AG08396 (cell line): ENCODE measurements at regions not wholly inside any gene's neighbourhood (a gene's known extent, or its start where the extent isn't known, plus 50 kb on each side); places are given as distances from the start of the nearest gene placed in this dataset.
"Not testable (repeated sequence)": the region's sequence is repeated elsewhere in the genome, so short reads cannot be mapped to it uniquely, and the experiment has no call there.

Experiments used
- DNase-seq: peaks from one replicate; pipeline ENCODE4 v3.0.0; 2012; ENCODE audit warnings: low spot score, mixed read lengths

DNA sequence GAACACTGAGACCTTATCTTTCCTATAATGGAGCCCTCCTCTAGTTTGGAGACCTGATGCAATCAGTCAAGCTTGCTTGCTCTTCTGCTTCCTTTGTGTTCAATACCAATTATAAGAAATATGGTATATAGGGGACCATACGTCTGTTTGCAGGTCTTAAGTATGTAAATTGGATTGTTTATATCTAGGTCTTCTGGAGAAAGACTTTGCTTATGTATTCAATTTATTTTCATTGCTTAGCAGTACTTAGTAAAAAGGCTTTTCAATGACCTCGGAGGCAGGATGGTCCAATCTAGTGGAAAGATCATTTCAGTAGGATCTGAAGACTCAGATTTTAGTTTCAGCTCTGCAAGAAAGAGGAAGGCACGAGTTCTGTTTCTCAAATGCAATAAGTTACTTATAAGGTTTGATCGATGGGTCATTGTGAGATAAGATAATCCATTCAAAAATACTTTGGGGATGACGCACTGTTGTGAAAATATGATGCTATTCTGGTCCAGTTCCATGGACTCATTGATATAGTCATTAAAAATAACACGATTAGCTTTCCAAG lies 571.6 kb downstream of the SH2D4B start:
- no peak for DNase-seq

DNA sequence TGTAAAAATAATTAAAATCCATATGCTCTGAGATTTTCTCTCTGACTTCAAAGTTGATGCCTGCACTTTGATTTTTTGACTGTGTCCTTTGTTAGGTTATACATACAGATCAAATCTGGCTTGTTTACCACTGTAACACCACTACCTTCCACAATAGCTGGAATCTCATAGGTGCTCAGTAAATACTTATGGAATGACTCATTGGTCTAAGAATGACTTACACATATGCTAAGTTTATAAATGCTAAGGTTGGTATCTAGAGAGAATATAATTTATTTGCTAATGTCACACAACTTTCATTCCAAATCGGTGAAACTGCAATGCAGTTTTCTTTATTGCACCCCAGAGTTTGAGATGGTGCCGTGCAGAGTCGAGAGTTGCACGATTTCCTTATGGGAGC lies 578.5 kb downstream of the SH2D4B start:
- DNase-seq = no peak

DNA sequence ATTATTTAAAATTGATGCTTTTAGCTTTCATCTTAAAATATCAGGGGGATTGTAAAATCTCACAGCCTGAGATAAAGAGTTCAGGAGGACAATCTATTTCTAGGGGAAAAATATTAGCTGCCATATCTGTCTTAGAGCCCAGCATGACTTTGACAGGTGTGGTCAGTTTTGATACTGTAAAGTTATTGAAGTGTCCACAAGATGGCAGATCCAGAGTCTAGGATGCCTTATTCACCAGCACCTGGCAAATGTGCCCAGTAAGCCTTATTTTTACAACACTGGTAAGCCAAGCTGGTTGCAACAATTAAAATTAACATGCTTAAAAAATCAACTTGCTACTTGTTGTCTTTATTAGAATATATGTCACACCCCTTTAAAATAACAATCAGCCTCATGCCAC lies 579.3 kb downstream of the SH2D4B start:
- no peak for DNase-seq

DNA sequence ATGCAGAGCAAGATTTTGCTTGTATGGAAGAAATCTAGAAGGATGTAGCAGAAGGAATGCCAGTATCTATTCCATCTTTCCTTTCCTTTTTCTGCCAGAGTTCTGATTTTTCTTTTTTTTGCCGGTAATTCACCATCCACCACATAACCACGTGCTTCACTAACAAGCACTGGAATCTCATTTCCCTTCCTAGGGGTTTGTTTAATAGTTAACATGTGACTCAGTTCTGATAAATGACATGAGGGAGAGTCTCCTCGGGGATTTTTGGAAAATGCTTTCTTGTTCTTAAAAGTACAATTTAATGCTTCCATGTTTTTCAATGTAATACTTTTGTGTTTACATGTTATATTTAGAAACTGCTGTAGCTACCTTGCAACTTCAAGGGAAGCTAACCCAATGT lies 590.2 kb downstream of the SH2D4B start:
- DNase-seq = no peak

DNA sequence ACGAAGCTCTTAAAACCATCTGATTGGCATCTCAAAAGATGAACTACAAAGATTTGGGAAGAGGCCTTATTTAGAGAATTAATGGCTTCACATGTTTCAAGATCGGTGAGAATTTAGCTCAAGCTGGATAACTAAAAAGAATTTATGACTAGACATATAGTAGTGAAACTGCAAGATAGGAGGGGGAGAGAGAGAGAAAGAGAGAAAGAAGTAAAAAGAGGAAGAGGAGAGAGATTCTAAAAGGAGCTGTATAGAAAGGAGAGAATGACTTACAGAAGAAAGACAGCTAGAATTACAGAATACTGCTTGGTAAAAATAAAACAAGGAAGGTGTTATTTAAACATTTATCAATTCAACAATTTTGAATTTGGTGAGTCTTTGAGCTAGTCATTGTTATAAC lies 592.3 kb downstream of the SH2D4B start:
- no peak for DNase-seq

DNA sequence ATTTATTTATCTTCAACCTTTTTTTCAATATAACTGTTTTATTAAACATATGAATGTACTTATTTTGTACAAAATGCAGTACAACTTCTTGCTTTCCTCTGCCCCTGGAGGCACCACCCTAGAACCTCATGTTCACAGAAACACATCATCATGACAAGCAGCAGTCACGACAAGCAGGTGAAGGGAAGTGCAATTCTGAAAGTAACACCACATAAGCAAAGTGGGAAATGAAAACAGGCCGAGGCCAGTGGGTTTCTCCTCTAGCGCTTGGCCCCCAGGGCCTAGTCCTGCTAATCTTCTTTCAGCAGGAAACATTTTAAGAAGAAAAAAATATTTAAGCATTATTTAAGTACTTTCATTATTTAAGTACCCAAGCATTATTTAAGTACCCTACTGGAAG lies 598.1 kb downstream of the SH2D4B start:
- DNase-seq = no peak

DNA sequence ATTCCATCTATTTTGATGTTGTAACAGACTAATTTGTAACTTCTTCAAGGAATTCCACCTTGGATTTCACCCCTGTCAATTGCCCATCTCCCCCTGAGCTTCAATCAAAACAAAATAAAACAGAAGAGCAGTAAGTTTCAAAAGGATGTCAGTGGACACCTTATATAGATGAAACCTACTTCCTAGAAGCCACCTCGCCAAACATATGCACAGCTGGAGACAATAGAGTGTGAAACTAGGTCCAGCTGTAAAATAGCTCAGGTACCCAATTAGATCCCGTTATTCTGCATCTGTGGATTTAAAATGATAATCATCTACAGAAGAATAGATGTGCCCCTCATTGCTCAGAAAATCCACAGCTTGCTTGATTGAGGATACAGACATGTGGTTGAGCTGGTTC lies 598.6 kb downstream of the SH2D4B start:
- no peak for DNase-seq

DNA sequence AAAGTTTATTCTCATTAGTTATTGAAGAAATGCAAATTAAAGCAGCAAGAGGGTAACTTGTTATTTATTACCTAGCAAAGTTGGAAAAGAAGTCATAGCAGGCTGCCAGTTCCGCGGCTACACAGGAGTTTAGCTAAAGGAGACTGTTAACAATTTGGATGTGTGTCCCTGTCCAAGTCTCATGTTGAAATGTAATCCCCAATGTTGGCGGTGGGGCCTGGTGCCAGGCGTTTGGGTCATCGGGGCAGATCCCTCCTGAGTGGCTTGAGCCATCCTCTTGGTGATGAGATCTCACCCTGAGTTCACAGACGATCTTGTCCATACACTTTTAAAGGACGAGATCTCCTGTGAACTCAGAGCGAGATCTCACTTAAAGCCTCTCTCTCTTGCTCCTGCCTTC lies 608.3 kb downstream of the SH2D4B start:
- DNase-seq = no peak

DNA sequence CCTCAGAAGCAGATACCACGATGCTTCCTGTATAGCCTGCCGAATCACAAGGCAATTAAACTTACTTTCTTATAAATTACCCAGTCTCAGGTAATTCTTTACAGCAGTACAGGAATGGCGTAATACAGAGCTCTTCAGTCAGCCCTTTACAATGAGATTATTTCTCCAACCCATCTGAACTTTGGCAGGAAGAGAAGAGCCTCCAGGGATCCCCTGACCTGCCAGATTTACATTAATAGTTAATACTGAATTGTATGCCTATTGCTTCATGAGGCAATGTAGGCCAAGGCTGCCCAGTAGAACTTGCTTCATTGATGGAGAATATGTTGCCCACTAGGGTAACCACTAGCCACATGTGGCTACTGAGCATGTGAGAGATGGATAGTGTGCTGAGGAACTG lies 608.7 kb downstream of the SH2D4B start:
- no peak for DNase-seq

DNA sequence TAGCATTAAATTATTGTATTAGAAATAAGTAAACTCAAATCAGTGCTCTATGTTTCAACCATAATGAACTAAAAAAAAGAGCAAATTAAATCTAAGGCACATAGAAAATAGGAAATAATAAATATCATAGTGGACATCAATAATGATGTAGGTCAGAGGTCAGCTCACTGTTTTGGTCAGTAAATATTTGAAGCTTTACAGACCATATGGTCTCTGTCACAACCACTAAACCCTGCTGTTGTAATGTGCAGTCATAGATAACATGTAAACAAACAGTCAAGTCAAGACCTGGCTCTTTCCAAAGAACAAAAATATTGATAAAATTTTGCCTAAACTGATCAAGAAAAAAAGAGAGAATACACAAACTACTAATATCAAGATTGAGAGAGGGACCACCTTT lies 615.0 kb downstream of the SH2D4B start:
- no peak for DNase-seq

DNA sequence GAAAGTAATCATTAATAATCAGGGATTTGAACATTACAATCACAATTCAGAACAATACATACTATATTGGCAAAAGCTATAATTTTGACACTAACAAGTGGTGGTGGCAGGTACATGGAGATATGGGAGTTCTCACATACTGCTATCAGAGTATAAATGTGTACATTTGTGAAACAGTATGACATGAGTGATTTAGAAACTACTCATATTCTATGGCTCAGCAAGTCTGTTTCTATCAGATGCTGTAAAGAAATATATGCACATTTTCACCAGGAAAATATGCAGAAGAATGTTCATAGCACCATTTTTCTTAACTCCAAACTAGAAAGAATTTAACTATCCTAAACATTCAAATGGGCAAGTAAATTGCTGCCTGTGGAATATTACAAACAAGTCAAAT lies 620.0 kb downstream of the SH2D4B start:
- no peak for DNase-seq

DNA sequence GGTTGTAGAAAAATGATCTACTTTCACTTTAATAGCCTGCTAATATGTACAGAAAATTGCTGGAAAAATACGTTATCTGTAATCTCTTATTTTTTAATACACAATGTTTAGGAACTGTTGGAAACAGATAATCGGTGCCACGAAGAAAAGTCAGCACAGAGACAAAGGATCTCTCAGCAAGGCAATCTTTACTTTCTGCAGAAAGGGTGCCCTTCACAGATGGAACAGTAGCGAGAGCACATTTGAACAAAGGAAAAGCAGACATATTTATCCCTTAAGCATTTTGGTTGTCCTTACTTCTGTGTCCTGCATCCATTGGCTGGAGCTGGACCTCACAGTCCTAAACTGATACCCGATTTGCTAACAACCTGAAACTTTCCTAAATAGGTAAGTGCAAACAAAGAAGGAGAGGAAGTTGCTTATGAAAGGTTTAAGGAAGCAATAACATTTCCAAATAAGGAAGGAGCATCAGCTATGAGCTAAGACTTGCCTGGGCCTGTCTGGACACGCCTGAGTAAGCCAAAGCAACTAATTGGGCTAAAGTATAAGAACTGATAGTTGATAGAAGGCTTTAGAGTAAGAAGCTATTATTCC lies 640.0 kb downstream of the SH2D4B start:
- no peak for DNase-seq

DNA sequence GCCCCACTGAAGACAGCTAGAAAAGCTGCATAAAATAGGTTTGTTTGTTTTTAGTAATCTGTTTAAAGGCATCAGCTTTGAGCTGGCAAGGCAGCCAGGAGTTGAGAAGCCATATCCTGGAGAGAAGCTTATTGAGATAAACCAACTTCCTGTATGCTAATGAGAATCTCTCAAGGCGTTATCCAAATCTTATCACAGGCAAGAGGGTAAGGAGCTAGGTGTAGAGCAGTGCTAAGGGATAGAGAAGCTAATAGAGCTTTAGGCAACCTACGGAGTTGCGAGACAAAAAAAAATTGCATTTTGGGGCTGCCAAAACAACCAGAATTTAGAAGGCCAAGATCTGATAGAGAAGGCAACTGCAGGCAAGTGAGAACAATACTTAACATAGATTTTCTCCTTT lies 641.6 kb downstream of the SH2D4B start:
- DNase-seq = no peak

DNA sequence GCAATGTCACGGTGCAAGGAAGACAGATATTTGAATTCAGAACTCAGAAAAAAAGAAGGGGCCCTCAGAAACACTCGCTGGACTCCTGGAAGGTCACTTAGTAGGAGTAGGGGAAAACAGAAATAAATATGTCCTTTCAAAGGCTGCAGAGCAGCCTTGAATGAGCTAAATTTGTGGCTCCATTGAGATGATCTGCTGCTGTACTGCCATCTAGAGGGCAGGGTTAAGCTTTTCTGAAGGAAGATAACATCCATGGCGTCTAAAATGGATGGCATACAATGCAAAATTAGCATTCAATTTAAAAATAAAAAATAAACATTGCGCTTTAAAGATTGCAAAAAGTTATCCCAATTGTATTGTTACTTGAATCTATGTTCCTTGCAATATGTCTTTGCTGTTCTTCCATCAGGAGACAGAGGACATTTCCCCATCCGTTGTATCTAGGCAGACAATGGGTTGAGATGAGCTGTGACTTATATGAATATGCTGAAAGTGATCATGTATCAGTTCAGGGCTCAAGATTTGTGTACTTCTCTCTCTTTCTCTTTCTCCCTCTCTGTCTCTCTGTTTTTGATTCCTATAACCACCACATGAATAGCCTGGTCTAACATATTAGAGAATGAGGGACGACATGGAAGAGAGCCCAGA lies 642.2 kb downstream of the SH2D4B start:
- no peak for DNase-seq

DNA sequence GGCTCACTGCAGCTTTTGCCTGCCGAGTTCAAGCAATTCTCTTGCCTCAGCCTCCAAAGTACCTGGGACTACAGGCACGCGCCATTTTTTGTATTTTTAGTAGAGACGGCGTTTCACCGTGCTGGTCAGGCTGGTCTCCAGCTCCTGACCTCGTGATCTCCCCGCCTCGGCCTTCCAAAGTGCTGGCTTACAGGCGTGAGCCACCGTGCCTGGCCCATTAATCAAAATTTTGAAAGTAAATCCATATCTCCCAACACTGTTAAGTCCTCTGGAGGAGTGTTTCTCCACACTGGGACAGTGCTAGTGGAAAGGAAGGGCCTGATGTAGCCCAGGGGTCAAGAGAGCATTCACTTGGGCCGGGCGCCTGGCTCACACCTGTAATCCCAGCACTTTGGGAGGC lies 644.6 kb downstream of the SH2D4B start:
- no peak for DNase-seq

DNA sequence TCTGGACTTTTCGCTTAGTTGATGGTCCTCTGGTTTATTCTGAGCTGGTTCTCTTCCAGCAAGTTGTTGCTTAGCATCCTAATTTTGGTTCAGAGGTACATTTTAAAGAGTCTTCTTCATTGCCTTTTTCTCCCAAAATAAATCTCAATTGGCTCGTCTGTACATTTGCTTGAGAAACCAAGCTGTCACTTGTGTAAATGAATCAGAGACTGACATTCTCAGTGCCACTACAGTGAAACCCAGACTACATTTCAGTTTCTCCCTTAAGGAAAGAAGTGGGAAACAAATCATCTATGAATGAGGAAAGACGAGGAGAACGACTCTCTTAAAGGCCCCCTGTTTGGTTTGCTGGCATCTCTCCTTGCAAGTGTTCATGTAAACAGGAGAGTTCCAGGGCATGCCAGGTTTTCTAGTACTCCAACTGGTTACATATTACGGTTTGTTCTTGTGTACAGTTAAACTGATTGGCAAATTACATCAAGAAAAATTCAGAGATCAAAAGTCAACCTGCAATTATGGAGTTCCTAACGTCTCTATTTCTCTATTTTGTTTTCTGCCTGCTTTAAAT lies 654.6 kb downstream of the SH2D4B start:
- DNase-seq = no peak

DNA sequence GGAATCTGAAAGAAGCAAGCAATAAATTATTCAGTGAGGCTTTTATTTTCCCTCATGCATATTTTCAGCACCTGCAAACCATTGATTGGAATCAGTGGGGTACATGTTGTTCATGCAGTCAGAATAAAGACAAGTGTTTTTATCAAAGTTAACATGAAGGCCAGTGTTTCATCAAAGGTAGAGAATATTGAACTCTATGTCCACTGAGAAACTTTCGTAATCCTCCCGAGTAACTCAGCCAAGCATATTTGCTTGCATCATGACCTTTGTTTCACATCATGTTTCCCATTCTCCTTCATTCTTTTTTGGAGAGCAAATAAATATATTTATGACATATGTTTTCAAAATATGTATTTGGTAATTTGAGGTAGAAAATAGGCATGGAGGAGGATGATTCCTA lies 663.1 kb downstream of the SH2D4B start:
- DNase-seq = no peak

DNA sequence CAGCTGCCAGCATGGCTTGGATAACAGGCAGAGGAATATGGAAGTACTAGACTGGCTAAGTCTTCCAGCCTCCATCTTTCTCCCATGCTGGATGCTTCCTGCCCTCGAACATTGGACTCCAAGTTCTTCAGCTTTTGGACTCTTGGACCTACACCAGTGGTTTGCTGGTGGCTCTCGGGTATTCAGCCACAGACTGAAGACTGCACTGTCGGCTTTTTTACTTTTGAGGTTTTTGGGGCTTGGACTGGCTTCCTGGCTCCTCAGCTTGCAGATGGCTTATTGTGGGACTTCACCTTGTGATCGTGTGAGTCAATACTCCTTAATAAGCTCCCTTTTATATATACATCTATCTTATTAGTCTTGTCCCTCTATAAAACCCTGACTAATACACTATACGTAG lies 667.6 kb upstream of the NRG3 start:
- DNase-seq = not testable (repeated sequence)

DNA sequence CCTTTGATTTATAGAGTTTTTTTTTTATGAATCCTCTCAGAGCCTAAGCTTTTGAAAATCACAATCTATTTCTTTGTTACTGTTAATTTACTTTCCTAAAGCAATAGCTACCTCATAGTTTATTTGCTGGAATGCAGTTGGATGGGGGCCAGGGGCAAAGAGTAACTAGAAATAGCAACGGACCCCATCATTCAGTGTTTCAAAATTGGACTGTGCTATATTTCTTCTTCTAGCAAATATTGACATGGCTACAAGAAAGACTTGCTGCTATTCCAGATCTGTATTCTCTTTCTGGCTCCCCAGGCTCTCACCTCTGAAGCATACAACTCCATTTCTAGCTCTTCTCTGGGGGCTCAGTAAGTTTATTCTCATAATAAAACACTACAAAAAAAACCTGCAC lies 661.6 kb upstream of the NRG3 start:
- DNase-seq = no peak

DNA sequence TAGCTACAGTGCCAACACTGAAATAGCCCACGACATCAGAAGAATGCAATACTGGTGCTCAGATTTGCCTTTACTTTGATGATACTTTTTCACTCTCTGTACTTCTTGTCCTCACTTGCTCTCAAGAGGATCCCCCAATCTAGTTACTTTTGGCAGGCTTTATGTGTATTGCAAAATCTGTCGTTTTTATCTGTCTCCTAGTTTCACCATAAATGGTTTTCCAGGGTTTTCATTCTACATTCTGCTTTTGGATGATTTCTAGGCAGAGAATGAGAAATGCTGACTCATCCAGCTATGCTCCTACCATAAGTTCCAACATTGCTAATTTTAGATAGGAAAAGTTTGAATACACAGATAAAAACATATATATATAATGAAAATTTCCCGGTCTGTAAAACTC lies 659.5 kb upstream of the NRG3 start:
- no peak for DNase-seq

DNA sequence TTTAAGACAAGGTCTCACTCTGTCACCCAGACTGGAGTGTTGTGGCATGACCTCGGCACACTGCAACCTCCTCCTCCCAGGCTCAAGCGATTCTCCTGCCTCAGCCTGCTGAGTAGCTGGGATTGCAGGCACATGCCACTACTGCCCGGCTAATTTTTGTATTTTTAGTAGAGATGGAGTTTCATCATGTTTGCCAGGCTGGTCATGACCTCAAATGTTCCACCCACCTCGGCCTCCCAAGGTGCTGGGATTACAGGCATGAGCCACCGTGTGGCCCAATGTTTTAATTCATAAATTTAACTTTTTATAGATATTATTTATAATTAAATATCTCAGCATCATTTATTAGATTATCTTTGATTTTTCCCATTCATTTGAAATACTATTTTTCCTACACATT lies 658.0 kb upstream of the NRG3 start:
- DNase-seq = no peak

DNA sequence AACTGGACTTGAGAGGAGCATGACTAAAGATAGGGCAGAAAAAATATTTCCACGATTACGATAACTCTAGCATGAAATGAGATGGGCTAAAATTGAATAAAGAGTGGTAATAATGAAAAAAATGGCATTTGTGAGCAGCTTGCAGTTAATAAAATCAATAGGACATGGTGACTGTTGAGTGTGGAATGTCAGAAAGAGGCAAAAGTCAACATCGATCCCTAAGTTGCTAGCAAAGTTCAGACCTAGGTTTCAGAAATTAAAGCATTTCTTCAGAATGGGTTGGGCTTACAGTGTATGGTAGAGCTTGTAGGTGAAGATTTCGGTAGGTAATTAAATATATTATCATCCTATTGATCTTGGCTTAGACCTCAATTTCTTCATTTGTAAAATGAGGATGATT lies 656.7 kb upstream of the NRG3 start:
- DNase-seq = no peak

DNA sequence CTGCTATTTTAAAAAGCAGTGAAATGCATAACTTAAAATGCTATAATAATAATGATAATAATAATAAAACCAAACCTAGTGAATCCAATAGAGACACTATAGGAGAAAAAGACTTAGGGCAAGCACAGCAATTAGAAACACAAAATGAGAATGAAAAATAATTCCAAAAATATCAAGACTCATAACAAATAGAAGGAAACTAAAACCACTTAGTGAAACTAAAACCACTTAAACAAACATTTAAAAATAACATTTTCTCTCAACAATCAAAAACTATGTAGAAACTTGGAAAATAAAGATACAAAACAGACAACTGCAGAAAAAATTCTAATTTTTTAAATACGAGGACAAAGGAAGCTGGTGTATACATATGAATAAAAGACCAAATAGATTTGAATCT lies 655.2 kb upstream of the NRG3 start:
- no peak for DNase-seq

DNA sequence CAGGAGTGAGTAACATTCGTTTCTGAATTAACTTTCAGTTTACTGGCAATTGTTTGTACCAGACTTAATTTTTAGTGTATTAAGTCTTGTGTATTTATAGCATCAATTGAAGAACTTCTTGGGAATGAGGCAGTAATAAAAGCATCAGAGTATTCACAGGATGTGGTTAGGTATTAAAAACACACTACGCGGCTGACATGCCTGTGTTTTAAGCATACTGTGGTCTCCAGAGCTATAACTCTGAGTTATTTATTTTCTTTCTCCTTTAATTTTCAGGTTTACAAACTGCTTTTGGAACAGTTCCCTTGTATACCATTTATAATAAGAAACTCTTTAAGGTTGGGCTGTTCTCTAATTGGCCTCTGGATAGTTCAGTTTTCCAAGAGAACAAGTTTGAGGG lies 626.1 kb upstream of the NRG3 start:
- DNase-seq = no peak
